Brain pericyte (primary cell): ENCODE measurements at regions not wholly inside any gene's neighbourhood (a gene's known extent, or its start where the extent isn't known, plus 50 kb on each side); places are given as distances from the start of the nearest gene placed in this dataset.

ENCODE experiments used
- DNase-seq: peaks from one replicate; pipeline ENCODE4 v3.0.0-alpha.2; 2012; ENCODE audit warnings: low read depth, low spot score

DNA sequence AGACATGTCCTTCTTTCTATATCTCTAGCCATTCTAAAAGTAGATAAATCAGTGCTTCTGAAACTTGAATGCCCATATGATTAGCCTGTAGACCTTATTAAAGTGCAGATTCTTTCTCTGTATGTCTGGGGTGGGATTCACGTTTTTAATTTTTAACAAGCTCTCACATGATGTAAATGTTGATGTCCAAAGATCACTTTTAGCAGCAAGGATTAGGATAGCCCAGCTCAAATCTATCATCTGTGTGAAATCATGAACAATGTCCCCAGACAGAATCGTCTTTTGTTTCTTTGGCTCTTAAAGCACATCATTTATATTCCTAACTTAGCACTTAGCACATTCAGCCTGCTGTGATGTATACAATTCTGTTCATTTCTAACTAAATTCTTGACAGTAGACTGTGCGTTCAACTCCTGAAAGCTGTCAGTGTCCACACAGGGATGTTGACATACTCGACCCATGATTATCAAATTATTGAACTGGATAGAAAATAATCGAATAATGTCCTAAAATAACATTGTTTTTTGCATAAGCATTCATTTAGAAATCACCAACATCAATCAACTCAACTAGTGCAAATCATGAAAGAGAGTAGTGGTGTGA lies 102.1 kb upstream of the MLIP start:
- no peak for DNase-seq

DNA sequence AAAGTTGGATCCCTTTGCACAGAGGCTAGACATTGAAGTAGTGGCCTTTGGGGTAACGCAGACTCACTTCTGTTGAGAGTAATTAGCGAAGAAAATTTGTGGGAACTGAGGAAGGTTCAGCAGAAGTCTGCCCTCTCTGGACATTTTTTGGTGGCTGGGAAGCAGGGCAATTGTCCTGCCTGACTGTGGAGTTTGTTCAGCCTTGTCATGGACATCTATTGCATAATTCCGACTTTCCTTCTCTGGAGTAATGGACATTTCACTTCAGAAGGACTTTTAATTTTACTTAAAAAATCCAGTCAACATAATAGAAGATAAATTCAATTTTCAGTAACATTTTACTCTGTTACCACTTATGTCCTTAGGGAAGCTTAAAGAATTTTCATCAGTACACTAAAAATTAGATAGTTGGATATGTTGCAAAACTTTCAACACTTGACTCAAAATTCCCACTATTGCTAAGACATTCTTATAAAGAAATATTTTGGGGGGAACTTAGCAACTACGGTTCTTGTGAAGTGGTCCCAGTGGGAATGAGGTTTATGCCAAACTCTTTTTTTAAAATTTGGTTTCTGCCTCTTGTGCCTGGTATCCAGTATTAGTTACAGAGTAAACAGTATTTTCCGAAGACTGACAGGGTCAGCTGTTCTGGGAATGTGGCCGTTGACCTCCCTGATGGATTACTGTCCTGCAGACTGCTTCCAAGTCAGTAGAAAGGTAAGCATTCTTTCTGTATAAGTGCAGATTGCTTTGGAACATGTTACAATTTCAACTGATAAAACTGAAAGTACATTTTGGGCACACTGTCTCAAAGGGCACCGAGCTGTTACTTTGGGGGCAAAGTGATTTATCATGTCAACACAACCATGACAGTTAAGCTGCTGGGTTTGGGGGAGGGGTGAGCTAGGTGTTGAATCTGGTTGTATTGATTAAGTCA lies 100.6 kb upstream of the MLIP start:
- no peak for DNase-seq

DNA sequence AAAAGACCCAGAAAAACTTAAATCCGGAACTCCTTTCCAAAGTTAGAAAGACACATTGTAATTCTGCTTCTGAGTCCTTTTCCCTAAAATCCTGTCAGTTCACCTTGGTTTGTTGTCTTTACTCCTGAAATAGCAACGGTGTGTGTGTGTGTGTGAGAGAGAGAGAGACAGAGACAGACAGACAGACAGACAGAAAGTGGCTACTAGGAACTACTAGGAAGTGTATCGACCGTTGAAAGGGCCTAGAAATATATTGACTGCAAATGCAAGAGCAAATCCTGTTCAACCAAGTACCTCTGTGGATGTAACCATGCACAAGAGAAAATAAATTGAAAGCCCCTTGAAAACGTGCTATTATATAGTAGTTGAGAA lies 100.0 kb upstream of the MLIP start:
- DNase-seq = no peak

DNA sequence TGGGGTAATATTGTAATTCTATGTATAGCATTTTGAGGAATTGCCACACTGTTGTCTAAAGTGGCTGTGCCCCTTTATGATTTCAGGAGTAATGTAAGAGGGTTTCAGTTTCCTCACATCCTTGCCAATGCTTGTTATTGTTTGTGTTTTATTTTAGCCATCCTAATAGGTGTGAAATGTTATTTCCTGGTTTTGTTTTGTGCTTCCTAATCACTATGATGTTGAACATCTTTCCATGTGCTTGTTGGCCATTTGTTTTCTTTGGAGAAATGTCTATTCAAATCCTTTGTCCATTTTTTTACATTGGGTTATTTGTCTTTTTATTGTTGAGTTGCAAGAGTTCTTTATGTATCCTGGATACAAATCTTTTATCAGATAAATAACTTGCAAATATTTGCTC lies 97.3 kb upstream of the MLIP start:
- DNase-seq = no peak

DNA sequence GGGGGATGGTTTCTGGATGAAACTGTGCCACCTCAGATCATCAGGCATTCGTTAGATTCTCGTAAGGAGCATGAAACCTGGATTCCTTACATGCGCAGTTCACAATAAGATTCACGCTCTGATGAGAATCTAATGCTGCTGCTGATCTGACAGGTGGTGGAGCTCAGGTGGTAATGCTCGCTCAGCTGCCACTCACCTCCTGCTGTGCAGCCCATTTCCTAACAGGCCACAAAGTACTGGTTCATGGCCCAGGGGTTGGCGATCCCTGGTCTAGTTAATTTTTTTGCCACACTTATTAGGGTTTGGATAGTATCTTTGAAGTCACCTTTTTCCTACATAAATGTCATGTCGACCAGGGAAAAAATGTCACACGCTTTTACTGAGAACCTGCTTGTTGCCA lies 96.8 kb upstream of the MLIP start:
- DNase-seq = no peak

DNA sequence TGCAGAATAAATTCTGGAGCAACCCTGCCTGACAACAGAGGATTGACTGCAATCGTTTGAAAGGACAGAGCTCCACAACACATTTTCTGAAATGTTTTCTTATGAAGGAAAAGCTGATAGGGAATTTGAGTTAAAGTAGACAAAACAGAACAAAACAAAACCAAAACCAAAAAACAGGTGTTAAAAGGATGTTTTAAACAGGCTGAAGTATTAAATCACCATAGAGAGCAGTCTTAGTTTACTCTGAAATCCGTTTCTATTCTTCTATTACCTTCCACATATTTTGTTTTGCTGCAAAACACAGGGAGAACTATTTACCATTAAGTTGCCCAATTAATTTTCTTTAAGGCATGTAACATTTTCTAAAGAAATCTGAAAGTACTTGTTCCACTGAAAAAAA lies 93.4 kb upstream of the MLIP start:
- no peak for DNase-seq

DNA sequence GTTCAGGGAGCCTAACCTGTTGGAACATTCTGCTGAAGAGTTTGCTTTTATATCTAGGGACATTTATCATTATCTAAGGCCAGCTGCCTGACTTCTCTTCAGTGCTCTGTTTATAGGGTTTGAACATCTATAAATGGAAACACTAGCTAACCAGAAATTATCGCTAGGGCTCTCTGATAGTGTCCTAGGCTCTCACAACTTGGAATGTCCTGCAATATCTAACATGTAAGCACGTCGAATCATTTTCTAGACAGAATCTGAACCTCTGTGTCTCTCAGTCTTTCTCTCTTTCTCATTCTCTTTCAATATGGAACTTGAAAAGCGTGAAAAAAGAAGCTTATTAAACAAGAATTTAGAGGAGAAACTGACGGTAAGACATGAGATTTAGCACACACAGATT lies 92.5 kb upstream of the MLIP start:
- no peak for DNase-seq

DNA sequence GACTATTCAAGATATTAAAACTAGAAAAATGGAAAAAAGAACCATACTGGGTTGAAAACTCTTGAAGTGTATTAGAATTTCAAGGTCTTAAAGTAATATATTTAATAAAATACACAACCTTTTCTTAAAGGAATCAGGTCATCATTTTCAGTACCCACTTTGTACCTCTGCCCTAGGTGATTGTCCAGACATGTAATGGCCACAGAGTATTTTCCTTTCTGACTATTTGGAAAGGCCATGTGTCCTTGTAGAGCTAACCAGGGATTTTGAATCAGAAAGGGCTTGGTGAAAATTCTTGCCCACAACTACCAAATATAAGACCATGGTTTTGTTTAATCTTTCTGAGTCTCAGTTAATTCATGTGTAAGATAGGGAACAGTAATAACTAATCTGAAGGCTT lies 91.4 kb upstream of the MLIP start:
- no peak for DNase-seq

DNA sequence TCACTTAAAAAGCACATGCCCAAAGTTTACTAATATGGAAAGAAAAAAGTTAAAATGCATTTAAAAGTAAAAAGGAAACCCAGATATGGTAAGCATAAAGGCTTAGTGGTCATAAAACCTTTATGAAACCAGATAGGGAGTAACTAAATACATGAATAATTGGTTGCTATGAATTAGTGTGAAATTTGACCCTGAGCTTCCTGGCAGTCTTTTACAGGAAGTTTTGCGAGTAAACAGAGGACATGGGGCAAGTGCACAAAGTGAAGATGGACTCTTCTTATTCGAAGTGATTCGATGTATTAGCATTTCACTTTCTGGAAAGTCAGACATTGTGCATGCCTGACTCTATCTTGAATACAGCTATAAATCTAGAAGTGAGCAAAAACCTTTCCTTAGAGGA lies 90.9 kb upstream of the MLIP start:
- DNase-seq = no peak

DNA sequence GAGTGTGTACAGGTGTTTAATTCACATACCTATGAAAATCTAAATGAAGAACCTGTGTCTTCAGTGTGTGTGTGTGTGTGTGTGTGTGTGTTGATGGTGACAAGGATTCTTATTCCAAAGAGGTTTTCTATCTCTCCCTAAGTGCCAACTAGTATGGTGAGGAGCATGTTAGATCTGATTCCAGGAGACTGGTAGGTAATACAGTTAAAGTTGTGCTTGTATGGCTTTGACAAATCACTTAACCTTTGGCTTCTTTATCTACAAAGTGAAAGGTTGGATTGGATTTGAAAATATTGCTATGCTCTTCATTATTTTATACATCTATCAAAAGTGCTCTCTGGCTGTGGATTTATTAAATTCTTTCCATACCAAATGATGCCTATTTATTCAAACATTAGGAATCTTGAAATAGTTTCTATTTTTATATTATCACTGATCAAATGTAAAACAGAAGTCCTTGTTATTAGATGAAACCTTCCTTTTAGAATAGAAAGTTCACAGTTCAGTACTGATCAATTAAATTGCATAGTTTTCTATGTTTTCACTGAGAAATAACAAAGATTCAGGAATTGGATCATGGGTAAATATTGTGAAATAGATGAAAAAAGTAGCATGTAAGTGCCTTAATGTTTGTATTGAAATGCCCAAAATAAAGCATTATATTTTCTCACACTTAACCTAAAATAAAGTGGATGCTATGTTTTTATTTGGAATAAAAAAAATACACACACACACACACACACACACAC lies 84.4 kb upstream of the MLIP start:
- DNase-seq = no peak

DNA sequence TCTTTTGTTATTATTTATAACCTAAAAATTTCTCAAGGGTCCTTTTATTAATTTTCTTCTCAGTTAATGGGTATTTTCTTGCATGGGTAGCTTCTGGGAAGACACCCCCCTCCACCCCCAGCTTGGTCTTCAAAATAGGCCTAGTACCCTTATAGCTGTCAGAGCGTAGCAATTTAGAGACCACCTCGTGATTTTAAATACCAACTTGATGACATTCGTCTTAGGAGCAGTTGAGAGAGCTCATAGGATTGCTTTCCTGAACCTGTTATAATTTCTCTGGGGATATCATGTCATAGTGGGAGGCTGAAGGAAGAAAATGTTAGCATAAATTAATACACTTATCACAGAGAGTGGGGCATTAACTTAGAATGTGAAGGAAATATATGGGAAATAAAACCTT lies 83.1 kb upstream of the MLIP start:
- no peak for DNase-seq

DNA sequence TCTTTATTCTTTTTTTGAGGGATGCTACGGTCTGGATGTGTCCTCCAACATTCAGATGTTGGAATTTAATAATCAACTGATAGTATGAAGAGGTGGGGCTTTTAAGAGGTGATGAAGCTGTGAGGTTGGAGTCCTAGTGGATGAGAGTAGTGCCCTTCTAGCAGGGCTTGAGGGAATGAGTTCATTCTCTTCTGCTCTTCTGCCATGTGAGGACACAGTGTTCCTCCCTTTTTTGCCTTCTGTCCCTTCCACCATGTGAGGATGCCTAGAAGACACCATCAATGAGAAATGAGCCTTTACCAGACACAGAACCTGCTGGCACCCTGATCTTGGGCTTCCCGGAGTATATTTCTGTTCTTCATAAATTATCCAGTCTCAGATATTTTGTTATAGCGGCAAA lies 82.1 kb upstream of the MLIP start:
- DNase-seq = no peak

DNA sequence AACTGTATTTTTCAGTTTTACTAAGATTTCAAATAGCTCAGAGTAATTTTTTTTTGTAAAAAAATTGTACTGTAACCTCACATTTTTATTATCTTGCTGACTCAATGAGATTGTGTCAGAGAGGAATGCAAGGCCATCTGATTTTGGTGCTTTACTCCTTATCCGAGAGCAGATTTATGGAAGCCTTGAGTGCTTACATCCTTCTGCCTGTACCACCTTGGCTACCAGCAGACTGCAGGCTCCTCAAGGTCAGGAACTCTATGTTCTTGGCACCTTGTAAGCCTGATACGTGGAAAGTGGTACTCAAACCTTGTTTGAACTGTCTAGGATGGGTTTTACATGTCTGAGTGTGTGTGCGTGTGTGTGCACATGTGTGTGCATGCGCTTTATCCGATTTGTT lies 80.1 kb upstream of the MLIP start:
- no peak for DNase-seq

DNA sequence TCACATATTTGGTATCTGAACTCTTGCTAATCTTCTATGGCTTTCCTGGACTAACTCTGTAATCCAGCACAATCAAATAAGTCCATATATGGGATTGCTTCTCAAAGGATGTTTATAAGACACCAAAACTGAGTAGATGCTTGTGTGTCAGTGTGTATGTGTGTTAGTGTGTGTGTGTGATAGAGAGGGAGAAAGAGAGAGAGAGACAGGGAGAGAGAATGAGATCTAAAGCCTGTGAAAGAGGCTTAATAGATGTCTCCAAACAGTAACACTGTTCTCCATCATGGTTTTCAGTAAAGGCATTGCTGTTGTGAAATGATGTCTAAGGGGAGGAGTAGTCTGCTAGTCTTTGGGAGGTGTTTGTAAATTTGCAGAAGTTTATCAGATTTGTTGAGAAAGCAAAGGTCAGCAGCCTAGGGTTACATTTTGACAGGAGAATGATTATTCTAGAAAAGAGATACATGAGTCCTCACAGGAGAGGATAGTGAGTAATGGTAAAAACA lies 73.9 kb upstream of the MLIP start:
- no peak for DNase-seq

DNA sequence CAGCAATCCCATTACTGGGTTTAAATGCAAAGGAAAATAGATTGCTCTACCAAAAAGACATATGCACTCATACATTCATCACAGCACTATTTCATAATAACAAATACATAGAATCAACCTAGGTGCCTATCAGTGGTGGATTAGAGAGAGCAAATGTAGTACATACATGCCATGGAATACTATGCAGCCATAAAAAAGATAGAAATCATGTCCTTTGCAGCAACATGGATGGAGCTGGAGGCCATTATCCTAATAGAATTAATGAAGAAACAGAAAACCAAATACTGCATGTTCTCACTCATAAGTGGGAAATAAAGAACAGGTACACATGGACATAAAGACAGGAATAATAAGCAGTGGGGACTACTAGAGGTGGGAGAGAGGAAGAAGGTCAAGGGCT lies 70.7 kb upstream of the MLIP start:
- no peak for DNase-seq

DNA sequence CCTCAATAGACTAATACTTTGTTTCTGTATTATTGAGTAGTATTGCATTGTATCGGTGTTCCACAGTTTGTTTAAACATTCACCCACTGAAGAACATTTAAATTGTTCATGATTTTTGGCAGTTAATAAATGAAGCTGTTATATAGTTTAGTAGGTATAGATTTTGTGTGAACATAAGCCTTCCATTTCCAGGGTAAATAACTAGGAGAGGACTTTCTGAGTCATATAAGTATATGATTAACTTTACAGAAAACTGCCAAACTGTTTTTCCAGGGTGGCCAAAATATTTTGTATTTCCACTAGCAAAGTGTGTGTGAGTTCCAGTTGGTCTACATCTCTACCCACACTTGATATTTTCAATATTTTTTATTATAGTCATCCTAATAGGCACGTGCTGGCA lies 70.0 kb upstream of the MLIP start:
- no peak for DNase-seq

DNA sequence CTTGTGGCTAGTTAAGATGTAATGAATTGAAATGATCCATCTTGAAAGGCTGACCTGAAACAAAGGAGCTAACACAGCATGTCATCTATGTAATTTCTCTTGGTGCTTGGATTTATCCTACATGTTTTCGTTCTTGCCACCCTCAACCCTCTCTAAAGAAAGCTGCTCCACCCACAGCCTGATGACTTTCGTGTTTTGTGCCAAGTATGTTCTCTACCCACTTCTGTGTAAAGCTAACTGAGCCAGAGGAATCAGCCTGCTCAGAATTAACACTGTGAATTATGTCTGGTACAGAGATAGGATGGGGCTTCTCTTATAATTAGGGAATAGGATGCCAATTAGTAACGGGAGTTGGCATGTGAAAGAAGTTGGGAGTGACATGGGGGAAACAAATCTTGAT lies 67.9 kb upstream of the MLIP start:
- no peak for DNase-seq

DNA sequence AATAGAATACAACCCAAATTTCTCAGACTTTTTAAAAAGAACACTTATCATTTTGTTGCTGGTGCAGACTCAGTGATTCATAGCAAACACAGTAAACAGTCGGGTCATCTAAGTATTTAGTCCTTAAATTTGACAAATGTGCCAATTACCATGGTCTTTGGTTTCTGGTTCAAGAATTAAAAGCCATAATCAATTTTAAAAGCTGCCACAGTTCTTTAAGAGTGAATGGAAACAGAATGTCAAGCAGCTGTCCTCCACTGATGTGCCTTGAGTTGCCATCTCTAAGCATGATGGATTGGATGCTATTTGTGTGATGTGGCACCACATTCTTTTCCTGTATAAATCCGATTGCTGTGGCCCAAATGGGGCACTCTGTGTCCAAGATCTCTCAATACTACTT lies 67.2 kb upstream of the MLIP start:
- DNase-seq = no peak

DNA sequence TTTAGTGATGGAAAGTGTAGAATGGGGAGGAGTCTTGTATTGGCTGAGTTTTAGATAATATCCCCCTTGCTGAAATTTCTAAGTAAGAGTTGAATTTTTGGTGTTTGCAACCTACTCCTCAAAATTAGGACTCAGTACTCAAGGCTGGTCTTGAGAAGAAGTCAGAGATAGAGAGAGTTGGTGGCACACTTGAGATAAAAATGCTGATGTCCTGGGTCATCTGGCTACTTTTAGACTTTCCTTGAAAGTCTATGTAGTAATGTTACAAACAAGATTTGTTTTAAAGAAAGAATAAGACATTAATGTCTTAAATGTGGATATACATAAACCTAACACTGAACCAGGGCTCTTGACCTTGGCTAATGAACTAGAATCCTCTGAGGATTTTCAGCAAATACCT lies 62.5 kb upstream of the MLIP start:
- no peak for DNase-seq

DNA sequence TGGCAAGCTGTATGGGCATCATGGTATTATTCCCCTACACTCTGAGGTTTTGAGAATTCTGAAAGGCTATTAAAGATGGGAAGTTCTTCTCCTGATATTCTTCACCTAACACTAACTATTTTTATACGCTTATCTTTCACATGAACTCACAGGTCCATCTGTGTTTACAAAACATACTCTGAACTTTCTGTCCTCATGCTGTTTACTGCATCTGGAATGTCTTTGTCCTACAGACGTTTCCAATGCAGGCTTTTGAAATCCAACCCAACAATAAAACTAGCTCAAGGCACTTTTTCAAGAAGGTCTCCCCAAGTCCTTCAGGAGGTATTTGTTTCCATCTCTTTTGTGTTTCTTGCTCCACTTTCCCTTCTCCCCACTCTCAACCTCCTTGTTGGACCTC lies 60.5 kb upstream of the MLIP start:
- DNase-seq = no peak

DNA sequence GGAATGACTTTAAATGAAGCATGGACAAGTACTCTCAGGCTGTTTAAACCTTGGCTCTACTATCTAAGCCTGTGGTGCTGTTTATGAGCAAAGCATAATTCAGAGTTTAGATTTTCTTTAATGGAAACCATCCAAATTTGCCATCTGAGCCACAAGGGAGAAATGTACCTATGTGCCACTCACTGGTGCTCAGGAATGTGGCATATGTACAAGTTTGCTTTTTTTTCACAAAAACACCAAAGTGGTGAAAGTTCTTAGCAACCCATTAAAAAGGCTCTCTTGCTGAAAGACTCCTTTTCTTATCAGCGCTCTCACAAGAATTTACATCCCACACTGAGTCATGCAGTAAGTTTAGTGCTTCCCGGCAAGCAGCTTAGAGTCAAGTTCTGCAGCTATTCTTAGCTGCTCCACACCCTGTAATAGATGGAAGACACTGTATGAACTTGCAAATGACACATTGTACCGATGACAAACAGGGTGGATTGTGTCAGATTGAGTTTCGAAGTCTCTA lies 57.3 kb upstream of the MLIP start:
- no peak for DNase-seq

DNA sequence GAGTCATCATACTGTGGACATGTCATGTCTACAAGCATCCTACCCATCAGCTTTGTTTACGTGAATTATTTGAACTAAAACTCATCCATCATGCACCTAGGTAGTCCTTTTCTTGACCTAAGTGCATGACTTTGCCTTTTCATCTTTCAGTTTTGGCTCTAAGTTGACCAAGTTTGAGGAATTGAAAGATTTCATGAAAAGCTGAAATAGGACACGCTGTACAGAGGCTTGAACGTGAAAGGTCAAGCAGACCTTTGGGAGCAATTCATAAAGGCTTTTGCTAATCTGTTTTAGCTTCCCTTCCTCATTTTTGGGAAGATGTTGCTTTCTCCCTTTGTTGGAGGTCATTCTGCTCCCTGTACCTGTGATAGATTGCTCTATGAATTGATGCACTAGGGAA lies 55.1 kb upstream of the MLIP start:
- DNase-seq = no peak
